HCT116 (cell line): ENCODE measurements at regions not wholly inside any gene's neighbourhood (a gene's known extent, or its start where the extent isn't known, plus 50 kb on each side); places are given as distances from the start of the nearest gene placed in this dataset.

Source experiments
- ATAC-seq: fragments of 200-7000 bp; cut with Tn5 transposase; 2 replicates; pipeline ENCODE4 v1.9.1; 2020; ENCODE audit warnings: mild to moderate bottlenecking, moderate library complexity
- BruUV-seq: library from RNA; stranded (reverse); fragments of 400-500 nt; replicated peaks from 2 replicates; lab custom pipeline; 2021; lab: Mats Ljungman, UMichigan
- CTCF ChIA-PET: fragments of 300-600 bp; sonication (Branson Sonifier 250); formaldehyde crosslinking; loops from one replicate; lab custom pipeline; 2021; ENCODE audit warnings: antibody characterized with exemption; lab: Charles Lee
- POLR2A ChIA-PET: fragments of 300-600, 350-600 bp; sonication (Branson Sonifier 250); formaldehyde crosslinking; loops from one replicate; lab custom pipeline; 2021; ENCODE audit warnings: antibody characterized with exemption; lab: Charles Lee
- RAD21 ChIA-PET, 2 experiments: fragments of 300-600 bp; sonication (Branson Sonifier 250); formaldehyde crosslinking; loops; one replicate each; lab custom pipeline; 2023; ENCODE audit warnings: low total read pairs in 2 of 2; ENCODE audit not compliant: uncharacterized antibody in 2 of 2, unreplicated experiment in 2 of 2, low non-redundant PET in 1 of 2; lab: Charles Lee
- DNase-seq: peaks from one replicate; pipeline ENCODE4 v3.0.0-alpha.2; 2010; ENCODE audit warnings: low read depth, low spot score
- H2AFZ ChIP-seq: fragments of 200-600 bp; shearing (Covaris generic), sonication (generic); 2 replicates; pipeline ENCODE4 v1.6.1; 2017; ENCODE audit warnings: low read depth, mixed run types, mixed read lengths, antibody characterized with exemption, low read length; ENCODE audit not compliant: poor library complexity, severe bottlenecking
- H3K27ac ChIP-seq: 2 replicates; pipeline ENCODE4 v1.5.1; 2012; ENCODE audit warnings: low read depth, low read length
- H3K27me3 ChIP-seq: fragments of 200-600 bp; sonication (generic); 2 replicates; pipeline ENCODE4 v1.6.1; 2016; ENCODE audit warnings: mixed run types, low read length, mixed read lengths; ENCODE audit not compliant: insufficient read depth
- H3K36me3 ChIP-seq, 2 experiments: fragments of 200-500 bp in 1 of 2; fragments of 200-600 bp in 1 of 2; sonication (Bioruptor generic) in 1 of 2; sonication (generic) in 1 of 2; 2 replicates each; pipeline versions ENCODE4 v1.5.1 to v1.6.1; 2014 to 2016; ENCODE audit warnings: low read length in 2 of 2, inconsistent platforms in 1 of 2, mixed read lengths in 1 of 2, mixed run types in 1 of 2; ENCODE audit not compliant: insufficient read depth in 2 of 2, control insufficient read depth in 1 of 2
- H3K4me1 ChIP-seq, 2 experiments: fragments of 200-600 bp in 1 of 2; sonication (generic) in 1 of 2; 2 replicates each; pipeline versions ENCODE4 v1.5.1 to v1.6.1; 2012 to 2017; ENCODE audit warnings: low read length in 2 of 2, inconsistent platforms in 1 of 2, mild to moderate bottlenecking in 1 of 2, mixed read lengths in 1 of 2, mixed run types in 1 of 2, moderate library complexity in 1 of 2; ENCODE audit not compliant: insufficient read depth in 2 of 2, control insufficient read depth in 1 of 2
- H3K4me2 ChIP-seq: fragments of 200-600 bp; sonication (generic); 2 replicates; pipeline ENCODE4 v1.6.1; 2017; ENCODE audit warnings: mixed run types, low read length, mixed read lengths
- H3K4me3 ChIP-seq, 2 experiments: fragments of 200-600 bp in 1 of 2; sonication (generic) in 1 of 2; replicated peaks in 1 of 2; 2 replicates each; pipeline ENCODE4 v1.5.1; 2011 to 2016; ENCODE audit warnings: low read length in 2 of 2, control low read depth in 1 of 2, low read depth in 1 of 2, mild to moderate bottlenecking in 1 of 2, mixed read lengths in 1 of 2, mixed run types in 1 of 2
- H3K79me2 ChIP-seq: fragments of 200-600 bp; sonication (generic); 2 replicates; pipeline ENCODE4 v1.6.1; 2017; ENCODE audit warnings: mild to moderate bottlenecking, mixed run types, low read length, moderate library complexity, mixed read lengths; ENCODE audit not compliant: insufficient read depth
- H3K9ac ChIP-seq: fragments of 200-600 bp; sonication (generic); 2 replicates; pipeline ENCODE4 v1.6.1; 2016; ENCODE audit warnings: low read length, mixed read lengths
- H3K9me2 ChIP-seq: fragments of 200-600 bp; sonication (generic), shearing (Covaris generic); 2 replicates; pipeline ENCODE4 v1.6.1; 2017; ENCODE audit warnings: mixed run types, mild to moderate bottlenecking, moderate library complexity; ENCODE audit not compliant: insufficient read depth
- H3K9me3 ChIP-seq, 2 experiments: fragments of 200-500 bp in 1 of 2; fragments of 200-600 bp in 1 of 2; sonication (Bioruptor generic) in 1 of 2; sonication (generic) in 1 of 2; 2 replicates each; pipeline ENCODE4 v1.6.1; 2014 to 2017; ENCODE audit warnings: low read length in 2 of 2, mixed read lengths in 2 of 2, inconsistent platforms in 1 of 2, low read depth in 1 of 2, mild to moderate bottlenecking in 1 of 2, mixed run types in 1 of 2, moderate library complexity in 1 of 2; ENCODE audit not compliant: control insufficient read depth in 1 of 2, insufficient read depth in 1 of 2
- H4K20me1 ChIP-seq: fragments of 200-600 bp; sonication (generic), shearing (Covaris generic); 2 replicates; pipeline ENCODE4 v1.6.1; 2017; ENCODE audit warnings: mixed run types, mild to moderate bottlenecking, moderate library complexity; ENCODE audit not compliant: insufficient read depth
- CBX3 ChIP-seq: IDR thresholded peaks from 2 replicates; pipeline ENCODE4 v1.6.1; 2012; ENCODE audit warnings: low read depth
- CEBPB ChIP-seq: IDR thresholded peaks from 2 replicates; pipeline ENCODE4 v1.6.1; 2012; ENCODE audit warnings: low read depth
- ELF1 ChIP-seq: IDR thresholded peaks from 2 replicates; pipeline ENCODE4 v1.6.1; 2012; ENCODE audit warnings: low read depth, borderline replicate concordance
- JUND ChIP-seq: IDR thresholded peaks from 2 replicates; pipeline ENCODE4 v1.6.1; 2012
- POLR2A ChIP-seq: IDR thresholded peaks from 2 replicates; pipeline ENCODE4 v1.7.0; 2011; ENCODE audit warnings: borderline replicate concordance; ENCODE audit not compliant: insufficient read depth, insufficient read length; ENCODE audit errors: extremely low read depth
- POLR2AphosphoS5 ChIP-seq: IDR thresholded peaks from 2 replicates; pipeline ENCODE4 v1.6.1; 2011; ENCODE audit warnings: mild to moderate bottlenecking, low read depth, low read length, moderate library complexity
- RAD21 ChIP-seq: IDR thresholded peaks from 2 replicates; pipeline ENCODE4 v1.6.1; 2012; ENCODE audit warnings: low read depth, mild to moderate bottlenecking
- SIN3A ChIP-seq: IDR thresholded peaks from 2 replicates; pipeline ENCODE4 v1.6.1; 2012; ENCODE audit warnings: low read depth
- SP1 ChIP-seq: IDR thresholded peaks from 2 replicates; pipeline ENCODE4 v1.6.1; 2012; ENCODE audit warnings: low read depth
- SRF ChIP-seq: IDR thresholded peaks from 2 replicates; pipeline ENCODE4 v1.6.1; 2012; ENCODE audit warnings: low read depth
- TCF7L2 ChIP-seq: IDR thresholded peaks from 2 replicates; pipeline ENCODE4 v1.7.0; 2011; ENCODE audit warnings: borderline replicate concordance, inconsistent platforms; ENCODE audit not compliant: insufficient read depth, insufficient read length; ENCODE audit errors: extremely low read depth
- YY1 ChIP-seq: IDR thresholded peaks from 2 replicates; pipeline ENCODE4 v1.6.1; 2011; ENCODE audit warnings: low read length, low read depth, moderate library complexity, mild to moderate bottlenecking; ENCODE audit not compliant: insufficient replicate concordance; ENCODE audit errors: extremely low read depth
- ZBTB33 ChIP-seq: IDR thresholded peaks from 2 replicates; pipeline ENCODE4 v1.6.1; 2011; ENCODE audit warnings: mild to moderate bottlenecking, low read length, moderate library complexity; ENCODE audit not compliant: insufficient replicate concordance; ENCODE audit errors: extremely low read depth
- intact Hi-C: fragments of 100-400 bp; cut with micrococcal nuclease; formaldehyde crosslinking; loops from 2 replicates; pipeline ENCODE4 v1.10.0; 2022
- TF ChIP-seq, protein P1 (sequence below): IDR thresholded peaks from 2 replicates; pipeline ENCODE4 v1.6.1; 2012; ENCODE audit warnings: low read depth

- no TSS peak for BruUV-seq
- POLR2A ChIA-PET: no interaction called here
- TF ChIP-seq SRF: no peak
- no peak for TF ChIP-seq CBX3
- no peak for TF ChIP-seq SIN3A
- no peak for TF ChIP-seq POLR2A
- TF ChIP-seq YY1: no peak
- no peak for TF ChIP-seq RAD21
- no peak for TF ChIP-seq SP1
- TF ChIP-seq CEBPB: no peak
- TF ChIP-seq ZBTB33: no peak
- TF ChIP-seq TCF7L2: no peak
- no peak for TF ChIP-seq JUND
- TF ChIP-seq POLR2AphosphoS5: no peak
- TF ChIP-seq, protein P1, sequence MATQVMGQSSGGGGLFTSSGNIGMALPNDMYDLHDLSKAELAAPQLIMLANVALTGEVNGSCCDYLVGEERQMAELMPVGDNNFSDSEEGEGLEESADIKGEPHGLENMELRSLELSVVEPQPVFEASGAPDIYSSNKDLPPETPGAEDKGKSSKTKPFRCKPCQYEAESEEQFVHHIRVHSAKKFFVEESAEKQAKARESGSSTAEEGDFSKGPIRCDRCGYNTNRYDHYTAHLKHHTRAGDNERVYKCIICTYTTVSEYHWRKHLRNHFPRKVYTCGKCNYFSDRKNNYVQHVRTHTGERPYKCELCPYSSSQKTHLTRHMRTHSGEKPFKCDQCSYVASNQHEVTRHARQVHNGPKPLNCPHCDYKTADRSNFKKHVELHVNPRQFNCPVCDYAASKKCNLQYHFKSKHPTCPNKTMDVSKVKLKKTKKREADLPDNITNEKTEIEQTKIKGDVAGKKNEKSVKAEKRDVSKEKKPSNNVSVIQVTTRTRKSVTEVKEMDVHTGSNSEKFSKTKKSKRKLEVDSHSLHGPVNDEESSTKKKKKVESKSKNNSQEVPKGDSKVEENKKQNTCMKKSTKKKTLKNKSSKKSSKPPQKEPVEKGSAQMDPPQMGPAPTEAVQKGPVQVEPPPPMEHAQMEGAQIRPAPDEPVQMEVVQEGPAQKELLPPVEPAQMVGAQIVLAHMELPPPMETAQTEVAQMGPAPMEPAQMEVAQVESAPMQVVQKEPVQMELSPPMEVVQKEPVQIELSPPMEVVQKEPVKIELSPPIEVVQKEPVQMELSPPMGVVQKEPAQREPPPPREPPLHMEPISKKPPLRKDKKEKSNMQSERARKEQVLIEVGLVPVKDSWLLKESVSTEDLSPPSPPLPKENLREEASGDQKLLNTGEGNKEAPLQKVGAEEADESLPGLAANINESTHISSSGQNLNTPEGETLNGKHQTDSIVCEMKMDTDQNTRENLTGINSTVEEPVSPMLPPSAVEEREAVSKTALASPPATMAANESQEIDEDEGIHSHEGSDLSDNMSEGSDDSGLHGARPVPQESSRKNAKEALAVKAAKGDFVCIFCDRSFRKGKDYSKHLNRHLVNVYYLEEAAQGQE: no peak
- TF ChIP-seq ELF1: no peak
- Histone ChIP-seq H3K4me3 (no peak overlapping the region), H2AFZ (no peak overlapping the region), H4K20me1 (no peaks in the 10 kb centered on the region), H3K4me2 (no peak overlapping the region), H3K9me3 (peaks cover 9% of the 10 kb centered on the region in 2 experiments; a peak in 2 of 4 replicates), H3K27me3 (no peaks in the 10 kb centered on the region), H3K4me1 (no peaks in the 10 kb centered on the region), H3K36me3 (no peaks in the 10 kb centered on the region), H3K79me2 (no peaks in the 10 kb centered on the region), H3K9ac (no peak overlapping the region), H3K27ac (no peak overlapping the region), H3K9me2 (no peaks in the 10 kb centered on the region)
- ATAC-seq (no peak), DNase-seq (no peak)
- CTCF ChIA-PET: no interaction called here
- intact Hi-C loops: no loop called here
- RAD21 ChIA-PET: no interaction called here
Observed at GRCh38 chr4:66955784-66956183, 589.5 kb downstream of the CENPC start.
